HCT116 (cell line): ENCODE measurements at regions not wholly inside any gene's neighbourhood (a gene's known extent, or its start where the extent isn't known, plus 50 kb on each side); places are given as distances from the start of the nearest gene placed in this dataset.

Source experiments
- ATAC-seq: fragments of 200-7000 bp; cut with Tn5 transposase; 2 replicates; pipeline ENCODE4 v1.9.1; 2020; ENCODE audit warnings: mild to moderate bottlenecking, moderate library complexity
- BruUV-seq: library from RNA; stranded (reverse); fragments of 400-500 nt; replicated peaks from 2 replicates; lab custom pipeline; 2021; lab: Mats Ljungman, UMichigan
- CTCF ChIA-PET: fragments of 300-600 bp; sonication (Branson Sonifier 250); formaldehyde crosslinking; loops from one replicate; lab custom pipeline; 2021; ENCODE audit warnings: antibody characterized with exemption; lab: Charles Lee
- POLR2A ChIA-PET: fragments of 300-600, 350-600 bp; sonication (Branson Sonifier 250); formaldehyde crosslinking; loops from one replicate; lab custom pipeline; 2021; ENCODE audit warnings: antibody characterized with exemption; lab: Charles Lee
- RAD21 ChIA-PET, 2 experiments: fragments of 300-600 bp; sonication (Branson Sonifier 250); formaldehyde crosslinking; loops; one replicate each; lab custom pipeline; 2023; ENCODE audit warnings: low total read pairs in 2 of 2; ENCODE audit not compliant: uncharacterized antibody in 2 of 2, unreplicated experiment in 2 of 2, low non-redundant PET in 1 of 2; lab: Charles Lee
- DNase-seq: peaks from one replicate; pipeline ENCODE4 v3.0.0-alpha.2; 2010; ENCODE audit warnings: low read depth, low spot score
- H2AFZ ChIP-seq: fragments of 200-600 bp; shearing (Covaris generic), sonication (generic); 2 replicates; pipeline ENCODE4 v1.6.1; 2017; ENCODE audit warnings: low read depth, mixed run types, mixed read lengths, antibody characterized with exemption, low read length; ENCODE audit not compliant: poor library complexity, severe bottlenecking
- H3K27ac ChIP-seq: 2 replicates; pipeline ENCODE4 v1.5.1; 2012; ENCODE audit warnings: low read depth, low read length
- H3K27me3 ChIP-seq: fragments of 200-600 bp; sonication (generic); 2 replicates; pipeline ENCODE4 v1.6.1; 2016; ENCODE audit warnings: mixed run types, low read length, mixed read lengths; ENCODE audit not compliant: insufficient read depth
- H3K36me3 ChIP-seq, 2 experiments: fragments of 200-500 bp in 1 of 2; fragments of 200-600 bp in 1 of 2; sonication (Bioruptor generic) in 1 of 2; sonication (generic) in 1 of 2; 2 replicates each; pipeline versions ENCODE4 v1.5.1 to v1.6.1; 2014 to 2016; ENCODE audit warnings: low read length in 2 of 2, inconsistent platforms in 1 of 2, mixed read lengths in 1 of 2, mixed run types in 1 of 2; ENCODE audit not compliant: insufficient read depth in 2 of 2, control insufficient read depth in 1 of 2
- H3K4me1 ChIP-seq, 2 experiments: fragments of 200-600 bp in 1 of 2; sonication (generic) in 1 of 2; 2 replicates each; pipeline versions ENCODE4 v1.5.1 to v1.6.1; 2012 to 2017; ENCODE audit warnings: low read length in 2 of 2, inconsistent platforms in 1 of 2, mild to moderate bottlenecking in 1 of 2, mixed read lengths in 1 of 2, mixed run types in 1 of 2, moderate library complexity in 1 of 2; ENCODE audit not compliant: insufficient read depth in 2 of 2, control insufficient read depth in 1 of 2
- H3K4me2 ChIP-seq: fragments of 200-600 bp; sonication (generic); 2 replicates; pipeline ENCODE4 v1.6.1; 2017; ENCODE audit warnings: mixed run types, low read length, mixed read lengths
- H3K4me3 ChIP-seq, 2 experiments: fragments of 200-600 bp in 1 of 2; sonication (generic) in 1 of 2; replicated peaks in 1 of 2; 2 replicates each; pipeline ENCODE4 v1.5.1; 2011 to 2016; ENCODE audit warnings: low read length in 2 of 2, control low read depth in 1 of 2, low read depth in 1 of 2, mild to moderate bottlenecking in 1 of 2, mixed read lengths in 1 of 2, mixed run types in 1 of 2
- H3K79me2 ChIP-seq: fragments of 200-600 bp; sonication (generic); 2 replicates; pipeline ENCODE4 v1.6.1; 2017; ENCODE audit warnings: mild to moderate bottlenecking, mixed run types, low read length, moderate library complexity, mixed read lengths; ENCODE audit not compliant: insufficient read depth
- H3K9ac ChIP-seq: fragments of 200-600 bp; sonication (generic); 2 replicates; pipeline ENCODE4 v1.6.1; 2016; ENCODE audit warnings: low read length, mixed read lengths
- H3K9me2 ChIP-seq: fragments of 200-600 bp; sonication (generic), shearing (Covaris generic); 2 replicates; pipeline ENCODE4 v1.6.1; 2017; ENCODE audit warnings: mixed run types, mild to moderate bottlenecking, moderate library complexity; ENCODE audit not compliant: insufficient read depth
- H3K9me3 ChIP-seq, 2 experiments: fragments of 200-500 bp in 1 of 2; fragments of 200-600 bp in 1 of 2; sonication (Bioruptor generic) in 1 of 2; sonication (generic) in 1 of 2; 2 replicates each; pipeline ENCODE4 v1.6.1; 2014 to 2017; ENCODE audit warnings: low read length in 2 of 2, mixed read lengths in 2 of 2, inconsistent platforms in 1 of 2, low read depth in 1 of 2, mild to moderate bottlenecking in 1 of 2, mixed run types in 1 of 2, moderate library complexity in 1 of 2; ENCODE audit not compliant: control insufficient read depth in 1 of 2, insufficient read depth in 1 of 2
- H4K20me1 ChIP-seq: fragments of 200-600 bp; sonication (generic), shearing (Covaris generic); 2 replicates; pipeline ENCODE4 v1.6.1; 2017; ENCODE audit warnings: mixed run types, mild to moderate bottlenecking, moderate library complexity; ENCODE audit not compliant: insufficient read depth
- FOSL1 ChIP-seq: IDR thresholded peaks from 2 replicates; pipeline ENCODE4 v1.6.1; 2012; ENCODE audit warnings: low read depth
- JUND ChIP-seq: IDR thresholded peaks from 2 replicates; pipeline ENCODE4 v1.6.1; 2012
- POLR2A ChIP-seq: IDR thresholded peaks from 2 replicates; pipeline ENCODE4 v1.7.0; 2011; ENCODE audit warnings: borderline replicate concordance; ENCODE audit not compliant: insufficient read depth, insufficient read length; ENCODE audit errors: extremely low read depth
- RAD21 ChIP-seq: IDR thresholded peaks from 2 replicates; pipeline ENCODE4 v1.6.1; 2012; ENCODE audit warnings: low read depth, mild to moderate bottlenecking
- SIN3A ChIP-seq: IDR thresholded peaks from 2 replicates; pipeline ENCODE4 v1.6.1; 2012; ENCODE audit warnings: low read depth
- YY1 ChIP-seq: IDR thresholded peaks from 2 replicates; pipeline ENCODE4 v1.6.1; 2011; ENCODE audit warnings: low read length, low read depth, moderate library complexity, mild to moderate bottlenecking; ENCODE audit not compliant: insufficient replicate concordance; ENCODE audit errors: extremely low read depth
- intact Hi-C: fragments of 100-400 bp; cut with micrococcal nuclease; formaldehyde crosslinking; loops from 2 replicates; pipeline ENCODE4 v1.10.0; 2022
- TF ChIP-seq, protein P1 (sequence below): IDR thresholded peaks from 2 replicates; pipeline ENCODE4 v1.6.1; 2012; ENCODE audit warnings: low read depth
- TF ChIP-seq, protein P2 (sequence below): IDR thresholded peaks from 2 replicates; pipeline ENCODE4 v1.6.1; 2012

DNA sequence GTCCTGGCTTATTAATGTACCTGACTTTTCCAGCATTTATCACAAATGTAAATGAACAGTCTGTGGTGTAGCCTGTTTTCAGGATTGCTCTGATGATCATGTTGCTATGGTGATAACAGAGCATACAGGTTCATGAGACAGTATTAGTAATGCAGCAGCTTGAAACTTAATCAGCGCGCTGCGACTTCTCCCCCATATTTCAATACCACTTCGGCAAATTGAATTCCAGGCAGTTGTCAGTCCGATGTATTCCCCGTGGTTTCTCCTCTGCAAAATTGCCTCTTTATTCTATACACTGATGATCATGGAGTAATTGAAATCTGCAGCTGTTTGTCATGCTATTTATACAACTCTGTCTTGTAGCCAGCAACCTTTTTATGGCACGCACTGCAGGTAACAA lies 239.3 kb downstream of the C4orf33 start:
- DNase-seq (no peak), ATAC-seq (no peak)
- Histone ChIP-seq H4K20me1 (no peaks in the 10 kb centered on the region), H3K9ac (no peak overlapping the region), H3K27ac (no peak overlapping the region), H3K9me2 (no peaks in the 10 kb centered on the region), H3K4me3 (no peak overlapping the region), H3K36me3 (no peaks in the 10 kb centered on the region), H3K9me3 (no peaks in the 10 kb centered on the region), H2AFZ (no peak overlapping the region), H3K79me2 (no peaks in the 10 kb centered on the region), H3K27me3 (no peaks in the 10 kb centered on the region), H3K4me2 (no peak overlapping the region), H3K4me1 (no peaks in the 10 kb centered on the region)
- RAD21 ChIA-PET: no interaction called here
- POLR2A ChIA-PET: no interaction called here
- intact Hi-C loops: no loop called here
- TF ChIP-seq, protein P1, sequence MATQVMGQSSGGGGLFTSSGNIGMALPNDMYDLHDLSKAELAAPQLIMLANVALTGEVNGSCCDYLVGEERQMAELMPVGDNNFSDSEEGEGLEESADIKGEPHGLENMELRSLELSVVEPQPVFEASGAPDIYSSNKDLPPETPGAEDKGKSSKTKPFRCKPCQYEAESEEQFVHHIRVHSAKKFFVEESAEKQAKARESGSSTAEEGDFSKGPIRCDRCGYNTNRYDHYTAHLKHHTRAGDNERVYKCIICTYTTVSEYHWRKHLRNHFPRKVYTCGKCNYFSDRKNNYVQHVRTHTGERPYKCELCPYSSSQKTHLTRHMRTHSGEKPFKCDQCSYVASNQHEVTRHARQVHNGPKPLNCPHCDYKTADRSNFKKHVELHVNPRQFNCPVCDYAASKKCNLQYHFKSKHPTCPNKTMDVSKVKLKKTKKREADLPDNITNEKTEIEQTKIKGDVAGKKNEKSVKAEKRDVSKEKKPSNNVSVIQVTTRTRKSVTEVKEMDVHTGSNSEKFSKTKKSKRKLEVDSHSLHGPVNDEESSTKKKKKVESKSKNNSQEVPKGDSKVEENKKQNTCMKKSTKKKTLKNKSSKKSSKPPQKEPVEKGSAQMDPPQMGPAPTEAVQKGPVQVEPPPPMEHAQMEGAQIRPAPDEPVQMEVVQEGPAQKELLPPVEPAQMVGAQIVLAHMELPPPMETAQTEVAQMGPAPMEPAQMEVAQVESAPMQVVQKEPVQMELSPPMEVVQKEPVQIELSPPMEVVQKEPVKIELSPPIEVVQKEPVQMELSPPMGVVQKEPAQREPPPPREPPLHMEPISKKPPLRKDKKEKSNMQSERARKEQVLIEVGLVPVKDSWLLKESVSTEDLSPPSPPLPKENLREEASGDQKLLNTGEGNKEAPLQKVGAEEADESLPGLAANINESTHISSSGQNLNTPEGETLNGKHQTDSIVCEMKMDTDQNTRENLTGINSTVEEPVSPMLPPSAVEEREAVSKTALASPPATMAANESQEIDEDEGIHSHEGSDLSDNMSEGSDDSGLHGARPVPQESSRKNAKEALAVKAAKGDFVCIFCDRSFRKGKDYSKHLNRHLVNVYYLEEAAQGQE: no peak
- TF ChIP-seq YY1 (no peak), RAD21 (no peak), FOSL1 (no peak), JUND (no peak), POLR2A (no peak), SIN3A (no peak)
- TF ChIP-seq, protein P2, sequence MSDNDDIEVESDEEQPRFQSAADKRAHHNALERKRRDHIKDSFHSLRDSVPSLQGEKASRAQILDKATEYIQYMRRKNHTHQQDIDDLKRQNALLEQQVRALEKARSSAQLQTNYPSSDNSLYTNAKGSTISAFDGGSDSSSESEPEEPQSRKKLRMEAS: no peak
- BruUV-seq: no TSS peak
- CTCF ChIA-PET: no interaction called here
